GM13976 (cell line): ENCODE measurements at regions not wholly inside any gene's neighbourhood (a gene's known extent, or its start where the extent isn't known, plus 50 kb on each side); places are given as distances from the start of the nearest gene placed in this dataset.

Source experiments
- DNase-seq: peaks from one replicate; pipeline ENCODE4 v3.0.0; 2012; ENCODE audit warnings: low spot score
- in situ Hi-C: fragments of 300-500 bp; cut with MboI; formaldehyde crosslinking; loops from one replicate; pipeline ENCODE4 v1.12.0; 2022; ENCODE audit warnings: low sequenced_read_pairs, mixed read lengths, inconsistent platforms; ENCODE audit not compliant: unreplicated experiment
- TF ChIP-seq, protein P1 (sequence below): IDR thresholded peaks from 2 replicates; pipeline ENCODE4 v1.5.1; 2012; ENCODE audit warnings: borderline replicate concordance, mild to moderate bottlenecking; ENCODE audit not compliant: insufficient read depth; ENCODE audit errors: extremely low read depth, missing control alignments, control extremely low read depth

DNA sequence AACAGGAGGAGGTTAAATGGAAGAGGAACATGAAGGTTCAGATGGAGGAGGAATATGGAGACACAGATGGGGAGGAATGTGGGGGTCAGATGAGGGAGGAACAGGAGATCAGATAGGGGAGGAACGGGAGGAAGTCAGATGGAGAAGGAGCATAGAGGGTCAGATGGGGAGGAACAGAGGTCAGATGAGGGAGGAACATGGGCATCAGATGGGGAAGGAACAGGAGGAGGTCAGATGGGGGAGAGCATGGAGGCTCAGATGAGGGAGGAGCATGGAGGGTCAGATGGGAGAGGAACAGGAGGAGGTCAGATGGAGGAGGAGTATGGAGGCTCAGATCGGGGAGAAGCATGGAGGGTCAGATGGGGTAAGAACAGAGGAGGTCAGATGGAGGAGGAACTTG is 290.6 kb downstream of the BMP7 start:
- TF ChIP-seq, protein P1, sequence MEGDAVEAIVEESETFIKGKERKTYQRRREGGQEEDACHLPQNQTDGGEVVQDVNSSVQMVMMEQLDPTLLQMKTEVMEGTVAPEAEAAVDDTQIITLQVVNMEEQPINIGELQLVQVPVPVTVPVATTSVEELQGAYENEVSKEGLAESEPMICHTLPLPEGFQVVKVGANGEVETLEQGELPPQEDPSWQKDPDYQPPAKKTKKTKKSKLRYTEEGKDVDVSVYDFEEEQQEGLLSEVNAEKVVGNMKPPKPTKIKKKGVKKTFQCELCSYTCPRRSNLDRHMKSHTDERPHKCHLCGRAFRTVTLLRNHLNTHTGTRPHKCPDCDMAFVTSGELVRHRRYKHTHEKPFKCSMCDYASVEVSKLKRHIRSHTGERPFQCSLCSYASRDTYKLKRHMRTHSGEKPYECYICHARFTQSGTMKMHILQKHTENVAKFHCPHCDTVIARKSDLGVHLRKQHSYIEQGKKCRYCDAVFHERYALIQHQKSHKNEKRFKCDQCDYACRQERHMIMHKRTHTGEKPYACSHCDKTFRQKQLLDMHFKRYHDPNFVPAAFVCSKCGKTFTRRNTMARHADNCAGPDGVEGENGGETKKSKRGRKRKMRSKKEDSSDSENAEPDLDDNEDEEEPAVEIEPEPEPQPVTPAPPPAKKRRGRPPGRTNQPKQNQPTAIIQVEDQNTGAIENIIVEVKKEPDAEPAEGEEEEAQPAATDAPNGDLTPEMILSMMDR: no peak
- in situ Hi-C loops: no loop called here

DNA sequence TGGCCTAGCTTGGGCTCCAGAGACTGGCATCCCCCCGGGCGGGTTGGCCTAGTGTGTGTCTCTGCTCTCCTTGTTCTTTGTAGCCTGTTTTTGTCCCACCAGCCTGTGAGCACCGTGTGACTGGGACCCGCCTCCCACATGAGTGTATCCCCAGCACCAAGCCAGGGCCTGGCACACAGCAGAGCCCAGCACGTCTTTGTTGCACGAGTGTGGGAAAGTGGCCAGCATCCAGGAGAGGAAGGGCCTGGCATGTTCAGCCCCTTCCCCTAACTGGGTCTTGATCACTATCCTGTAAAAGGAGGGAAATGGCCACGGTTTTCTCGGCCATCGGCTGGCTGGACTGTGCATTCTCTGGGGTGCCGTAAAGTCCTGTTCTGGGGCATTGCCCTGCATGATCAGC is 290.1 kb downstream of the BMP7 start:
- in situ Hi-C loops: no loop called here
- no peak for DNase-seq
- TF ChIP-seq, protein P1: no peak

More for the DNA sequence above, 290.6 kb downstream of the BMP7 start:
- DNase-seq: no peak

DNA sequence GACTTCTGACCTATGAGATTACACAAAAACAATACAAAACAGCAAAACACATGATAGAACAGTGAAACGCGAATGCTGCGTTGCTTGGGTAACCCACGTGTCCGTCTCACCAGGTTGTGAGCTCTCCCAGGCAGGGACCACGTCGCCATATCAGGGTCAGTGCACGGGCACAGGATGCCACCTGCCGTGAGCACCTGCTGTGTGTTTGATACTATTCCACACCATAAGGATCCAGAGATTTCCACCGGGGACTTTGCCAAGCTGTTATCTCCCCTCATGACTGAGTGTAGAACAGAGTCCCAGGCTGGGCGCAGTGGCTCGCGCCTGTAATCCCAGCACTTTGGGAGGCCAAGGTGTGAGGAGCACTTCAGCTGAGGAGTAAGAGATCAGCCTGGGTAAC is 288.0 kb downstream of the BMP7 start:
- no peak for DNase-seq
- in situ Hi-C loops: no loop called here
- TF ChIP-seq, protein P1: no peak

DNA sequence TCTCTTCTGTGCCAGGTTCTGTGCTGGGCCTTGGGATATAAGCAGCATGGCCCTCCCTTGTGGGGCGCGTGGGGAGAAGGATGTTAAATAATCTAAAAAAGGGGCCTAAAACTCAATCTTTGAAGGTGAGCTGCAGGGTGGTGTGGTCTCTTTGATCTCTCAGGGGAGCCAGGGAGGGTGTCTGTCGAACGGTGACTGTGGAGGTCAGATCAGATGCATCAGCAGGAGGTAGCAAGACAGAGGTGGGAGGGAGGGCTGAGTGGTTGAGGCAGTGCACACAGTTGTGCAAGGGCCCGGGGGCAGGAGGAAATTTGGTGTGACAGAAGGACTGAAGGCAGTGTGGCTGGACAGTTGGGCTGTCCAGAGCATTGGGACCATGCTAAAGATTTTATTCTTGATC is 287.3 kb downstream of the BMP7 start:
- TF ChIP-seq, protein P1: no peak
- in situ Hi-C loops: no loop called here
- DNase-seq: no peak

DNA sequence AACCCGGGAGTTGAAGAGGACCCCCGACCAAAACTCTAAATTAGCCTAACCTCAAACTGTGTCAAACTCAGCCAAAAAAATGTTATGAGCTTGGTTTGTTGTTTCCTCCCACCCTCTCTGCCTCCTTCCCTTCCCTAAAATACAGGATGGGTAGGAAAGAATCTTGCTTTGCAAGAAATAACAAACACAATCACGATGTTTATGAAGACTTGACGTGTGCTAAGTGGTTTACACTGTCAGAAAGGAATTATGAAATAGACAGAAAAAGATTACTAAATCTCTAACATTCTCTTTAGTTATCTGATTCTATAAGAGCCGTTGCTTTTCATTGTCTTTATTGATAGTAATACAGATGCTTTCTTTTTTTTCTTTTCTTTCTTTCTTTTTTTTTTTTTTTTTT is 285.1 kb downstream of the BMP7 start:
- in situ Hi-C loops: no loop called here
- no peak for DNase-seq

DNA sequence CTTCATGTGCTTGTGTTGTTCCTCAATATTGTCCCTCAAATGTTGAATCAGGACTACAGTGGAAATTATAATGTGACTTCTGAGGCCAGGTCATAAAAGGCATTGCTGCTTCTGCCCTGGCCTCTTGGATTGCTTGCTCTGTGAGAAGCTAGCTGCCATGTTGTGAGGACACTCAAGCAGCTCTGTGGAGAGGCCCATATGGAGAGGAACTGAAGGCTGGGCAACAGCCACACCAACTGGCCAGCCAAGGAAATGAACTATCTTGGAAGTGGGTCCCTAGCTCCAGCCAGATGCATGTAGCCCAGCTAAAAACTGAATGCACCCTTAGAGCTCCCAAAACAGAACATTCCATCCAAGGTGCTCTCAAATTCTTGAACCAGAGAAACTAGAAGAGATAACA is 282.6 kb downstream of the BMP7 start:
- TF ChIP-seq, protein P1: no peak
- no peak for DNase-seq
- in situ Hi-C loops: no loop called here

More for the DNA sequence above, 285.1 kb downstream of the BMP7 start:
- TF ChIP-seq, protein P1: no peak
